Urinary bladder (tissue), 3 donors: ENCODE measurements at regions not wholly inside any gene's neighbourhood (a gene's known extent, or its start where the extent isn't known, plus 50 kb on each side); places are given as distances from the start of the nearest gene placed in this dataset.

Experiments
- DNase-seq: peaks from one replicate; pipeline ENCODE4 v3.0.0-alpha.2; 2015; ENCODE audit errors: extremely low spot score
- H3K27ac ChIP-seq: one replicate; pipeline ENCODE4 v1.5.1; 2013; ENCODE audit warnings: low read depth, mild to moderate bottlenecking, moderate library complexity
- H3K36me3 ChIP-seq: one replicate; pipeline ENCODE4 v1.6.1; 2013; ENCODE audit warnings: mild to moderate bottlenecking, moderate library complexity; ENCODE audit not compliant: insufficient read depth
- H3K4me1 ChIP-seq: one replicate; pipeline ENCODE4 v1.6.1; 2013; ENCODE audit warnings: mild to moderate bottlenecking, moderate library complexity; ENCODE audit not compliant: insufficient read depth
- H3K4me3 ChIP-seq: one replicate; pipeline ENCODE4 v1.5.1; 2013; ENCODE audit warnings: low read depth, low read length
- WGBS: extraction: QIAGEN DNeasy Blood & Tissue Kit; methylation state at CpG from one replicate; pipeline ENCODE4 v1.1.7; 2013; 5-methylcytosine and 5-hydroxymethylcytosine counted together
- donor health status: healthy with polysubstance abuse.
- donor health status: healthy.

GRCh38 chr9:120182011-120182410 lies 398.0 kb downstream of the CDK5RAP2 start:
- no peak overlapping the region for H3K4me3 ChIP-seq
- no peak overlapping the region for H3K27ac ChIP-seq
- WGBS = 62% methylated on average over 1 of the region's 1 CpG
- H3K36me3 ChIP-seq = no peaks in the 10 kb centered on the region
- H3K4me1 ChIP-seq = no peaks in the 10 kb centered on the region
- DNase-seq = no peak

- H3K36me3 ChIP-seq = no peaks in the 10 kb centered on the region
- DNase-seq = no peak
- WGBS = 76% methylated on average over 1 of the region's 1 CpG
- H3K4me3 ChIP-seq = no peak overlapping the region
- H3K4me1 ChIP-seq = no peaks in the 10 kb centered on the region
- no peak overlapping the region for H3K27ac ChIP-seq
These were observed 402.8 kb downstream of the CDK5RAP2 start for GRCh38 chr9:120177121-120177520.

- Histone ChIP-seq H3K27ac (no peak overlapping the region), H3K36me3 (no peaks in the 10 kb centered on the region), H3K4me3 (no peak overlapping the region), H3K4me1 (no peaks in the 10 kb centered on the region)
- DNase-seq = no peak
- 72% methylated on average over 2 of the region's 2 CpGs for WGBS
These were observed 404.9 kb downstream of the CDK5RAP2 start for GRCh38 chr9:120175031-120175430.

- no peak for DNase-seq
- WGBS = 72% methylated on average over 7 of the region's 7 CpGs
- H3K4me1 ChIP-seq = no peaks in the 10 kb centered on the region
These were observed 418.2 kb downstream of the CDK5RAP2 start for GRCh38 chr9:120161776-120162175.

GRCh38 chr9:120158221-120158620 lies 421.7 kb downstream of the CDK5RAP2 start:
- no peak for DNase-seq
- Histone ChIP-seq H3K36me3 (no peaks in the 10 kb centered on the region), H3K4me1 (no peaks in the 10 kb centered on the region), H3K4me3 (no peak overlapping the region), H3K27ac (no peak overlapping the region)
- WGBS = 77% methylated on average over 1 of the region's 1 CpG

More at GRCh38 chr9:120161776-120162175, 418.2 kb downstream of the CDK5RAP2 start:
- H3K36me3 ChIP-seq = no peaks in the 10 kb centered on the region
- H3K27ac ChIP-seq = no peak overlapping the region
- no peak overlapping the region for H3K4me3 ChIP-seq

DNA sequence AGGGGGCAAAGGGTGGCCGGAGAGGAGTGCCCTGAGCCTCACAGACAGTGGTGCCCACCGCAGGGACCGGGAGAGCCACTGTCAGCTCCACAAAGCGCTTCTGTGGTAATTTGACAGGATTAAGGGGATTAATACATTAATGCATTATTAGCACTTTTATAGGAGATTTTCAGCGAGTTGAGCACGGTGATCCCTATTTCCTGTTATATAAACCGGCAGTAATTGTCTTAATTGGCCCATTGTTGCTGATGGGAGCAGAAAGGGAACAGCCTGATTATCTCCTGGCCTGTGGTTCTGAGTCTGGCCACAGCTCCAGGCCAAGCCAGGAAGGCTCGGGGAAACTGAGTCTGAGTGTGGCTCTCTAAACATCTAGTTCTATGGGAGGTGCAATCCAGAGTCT lies 423.6 kb downstream of the CDK5RAP2 start:
- no peak overlapping the region for H3K4me3 ChIP-seq
- DNase-seq = no peak
- no peaks in the 10 kb centered on the region for H3K36me3 ChIP-seq
- WGBS = 53% methylated on average over 8 of the region's 8 CpGs
- H3K27ac ChIP-seq = no peak overlapping the region
- no peaks in the 10 kb centered on the region for H3K4me1 ChIP-seq

DNA sequence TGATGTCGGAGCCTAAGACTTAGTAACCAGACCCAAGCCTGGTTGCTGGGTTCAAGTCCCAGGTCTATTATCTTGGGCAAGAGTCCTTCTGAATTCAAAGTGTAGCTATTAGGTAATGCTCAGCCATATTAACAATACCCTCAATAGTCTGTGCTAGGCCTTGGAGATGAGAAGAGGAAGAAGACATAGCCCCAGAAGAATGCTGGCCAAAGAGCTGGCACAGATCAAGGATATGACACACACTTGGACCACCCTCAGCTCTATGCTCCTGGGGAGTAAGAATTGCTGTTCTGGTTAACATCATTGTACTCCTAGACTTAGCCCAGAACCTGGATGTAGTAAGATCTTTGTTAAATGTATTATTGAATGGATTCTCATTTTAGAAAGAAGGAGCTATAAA lies 426.7 kb downstream of the CDK5RAP2 start:
- Histone ChIP-seq H3K4me1 (no peaks in the 10 kb centered on the region), H3K4me3 (no peak overlapping the region), H3K27ac (no peak overlapping the region), H3K36me3 (no peaks in the 10 kb centered on the region)
- DNase-seq = no peak
- WGBS = 96% methylated on average over 1 of the region's 1 CpG

- no peak overlapping the region for H3K27ac ChIP-seq
- H3K4me3 ChIP-seq = no peak overlapping the region
- WGBS = 37% methylated on average over 4 of the region's 4 CpGs
- H3K4me1 ChIP-seq = no peaks in the 10 kb centered on the region
- peak; percentile 49 for DNase-seq
- no peaks in the 10 kb centered on the region for H3K36me3 ChIP-seq
These were observed 427.7 kb downstream of the CDK5RAP2 start for GRCh38 chr9:120152295-120152694.

DNA sequence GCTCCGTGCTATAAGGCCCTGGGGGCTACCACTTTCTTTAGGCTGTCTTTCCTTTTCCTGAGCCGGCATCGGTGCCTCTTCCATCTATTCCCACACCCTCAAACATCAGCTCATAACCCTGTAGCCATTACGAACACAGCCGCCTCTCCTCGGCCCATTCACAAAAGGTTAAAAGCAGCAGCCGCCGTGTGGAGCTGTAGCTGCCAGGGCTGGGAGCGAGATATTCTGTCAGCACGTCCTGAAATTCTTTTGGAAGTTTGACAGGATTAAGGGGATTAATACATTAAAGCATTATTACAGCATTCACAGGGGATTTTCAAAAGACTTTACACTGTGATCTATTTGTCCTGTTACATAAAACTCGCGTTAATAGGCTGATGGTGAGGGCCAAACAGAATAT lies 428.2 kb downstream of the CDK5RAP2 start:
- Histone ChIP-seq H3K4me1 (no peaks in the 10 kb centered on the region), H3K36me3 (no peaks in the 10 kb centered on the region), H3K4me3 (no peak overlapping the region), H3K27ac (no peak overlapping the region)
- DNase-seq = no peak
- 42% methylated on average over 12 of the region's 12 CpGs for WGBS

DNA sequence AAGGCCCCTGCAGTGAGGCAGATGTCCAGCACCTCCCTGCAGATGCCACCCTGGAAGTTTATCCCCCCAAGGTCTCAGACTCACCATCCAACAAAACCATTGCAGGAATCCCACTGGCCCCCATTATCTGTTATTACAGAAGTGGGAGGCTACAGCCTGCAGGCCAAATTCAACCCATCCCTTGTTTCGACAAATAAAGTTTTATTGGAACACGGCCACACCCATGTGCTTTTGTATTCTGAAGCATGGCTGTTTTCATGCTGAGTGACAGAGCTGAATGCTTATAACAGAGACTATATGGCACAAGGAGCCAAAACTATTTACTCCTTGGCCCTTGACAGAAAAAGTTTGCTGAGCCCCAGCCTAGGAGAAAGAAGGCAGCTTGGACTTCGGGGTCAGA lies 428.8 kb downstream of the CDK5RAP2 start:
- H3K36me3 ChIP-seq = no peaks in the 10 kb centered on the region
- no peak for DNase-seq
- no peaks in the 10 kb centered on the region for H3K4me1 ChIP-seq
- H3K4me3 ChIP-seq = no peak overlapping the region
- H3K27ac ChIP-seq = no peak overlapping the region
- 87% methylated on average over 3 of the region's 3 CpGs for WGBS

GRCh38 chr9:120138955-120139354 lies 441.0 kb downstream of the CDK5RAP2 start:
- no peak for DNase-seq
- 83% methylated on average over 1 of the region's 1 CpG for WGBS
- H3K36me3 ChIP-seq = no peaks in the 10 kb centered on the region
- no peak overlapping the region for H3K4me3 ChIP-seq
- no peak overlapping the region for H3K27ac ChIP-seq
- H3K4me1 ChIP-seq = no peaks in the 10 kb centered on the region

DNA sequence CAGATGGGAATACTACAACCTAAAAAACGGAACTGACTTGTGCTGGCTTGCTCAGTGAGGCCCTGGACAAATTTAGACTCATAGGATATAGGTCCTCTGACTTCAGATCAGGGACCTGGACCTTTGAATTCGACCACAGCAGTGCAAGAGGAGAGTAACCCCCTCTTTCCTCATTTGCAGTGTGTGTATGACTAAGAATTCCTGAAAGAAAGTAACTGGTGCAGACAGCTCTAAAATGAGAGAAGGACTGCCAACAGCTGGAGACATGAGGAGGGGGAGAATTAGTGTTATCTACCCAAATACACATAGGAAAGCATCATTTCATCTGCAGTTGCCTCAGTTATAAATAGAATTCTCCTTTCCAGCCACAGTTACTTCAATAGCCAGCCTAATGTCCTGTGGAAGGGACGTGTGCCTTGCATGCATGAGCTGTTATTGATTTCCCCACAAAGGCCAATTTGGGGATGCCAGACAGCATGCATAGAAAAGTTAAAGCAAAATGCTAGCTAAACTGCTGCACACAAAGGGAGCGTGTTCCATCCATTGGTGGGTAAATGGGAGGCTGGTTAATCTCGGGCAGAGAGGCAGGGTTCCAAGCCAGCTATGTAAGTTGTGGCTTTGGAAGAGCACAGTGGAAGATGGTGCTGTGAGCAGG lies 442.7 kb downstream of the CDK5RAP2 start:
- H3K4me1 ChIP-seq = no peaks in the 10 kb centered on the region
- H3K4me3 ChIP-seq = no peak overlapping the region
- WGBS = 39% methylated on average over 5 of the region's 5 CpGs
- no peak for DNase-seq
- no peak overlapping the region for H3K27ac ChIP-seq
- H3K36me3 ChIP-seq = no peaks in the 10 kb centered on the region

GRCh38 chr9:120136696-120137095 lies 443.3 kb downstream of the CDK5RAP2 start:
- Histone ChIP-seq H3K4me1 (no peaks in the 10 kb centered on the region), H3K27ac (no peak overlapping the region), H3K4me3 (no peak overlapping the region), H3K36me3 (no peaks in the 10 kb centered on the region)
- 63% methylated on average over 1 of the region's 1 CpG for WGBS
- DNase-seq = no peak

DNA sequence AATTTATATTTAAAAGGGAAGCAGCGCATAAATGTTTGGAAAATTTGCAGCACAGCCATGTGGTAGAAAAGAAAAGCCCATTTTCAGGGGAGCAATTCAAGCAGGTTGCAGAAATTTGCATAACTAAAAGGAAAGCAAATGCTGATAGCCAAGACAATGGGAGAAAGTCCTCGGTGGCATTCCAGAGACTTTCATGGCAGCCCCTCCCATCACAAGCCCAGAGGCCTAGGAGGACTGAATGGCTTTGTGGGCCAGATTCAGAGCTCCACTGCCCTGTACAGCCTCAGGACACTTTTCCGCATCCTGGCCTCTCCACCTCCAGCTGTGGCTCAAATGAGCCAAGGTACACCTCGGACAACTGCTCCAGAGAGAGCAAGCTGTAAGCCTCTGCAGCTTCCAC lies 462.9 kb downstream of the CDK5RAP2 start:
- H3K4me1 ChIP-seq = no peaks in the 10 kb centered on the region
- H3K27ac ChIP-seq = no peak overlapping the region
- H3K36me3 ChIP-seq = no peaks in the 10 kb centered on the region
- no peak overlapping the region for H3K4me3 ChIP-seq
- WGBS = 88% methylated on average over 4 of the region's 4 CpGs
- DNase-seq = no peak

DNA sequence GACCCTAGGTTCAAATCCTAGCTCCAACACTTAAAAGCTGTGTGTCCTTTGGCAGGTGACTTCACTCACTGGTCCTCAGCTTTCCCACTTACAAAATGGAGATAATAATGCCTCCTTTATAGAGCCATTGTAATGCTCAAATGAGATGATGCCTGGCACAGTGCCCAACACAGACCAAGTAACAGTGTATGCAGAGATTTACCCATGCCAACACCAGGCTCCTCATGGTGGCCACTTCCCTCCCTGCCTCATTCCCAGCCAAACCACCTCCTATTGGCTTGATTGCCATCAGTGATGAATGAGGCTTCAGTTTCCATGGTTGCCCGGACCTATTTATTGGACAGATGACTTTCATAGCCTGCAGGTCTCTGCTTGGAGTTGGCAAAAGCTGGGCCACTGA lies 469.4 kb downstream of the CDK5RAP2 start:
- Histone ChIP-seq H3K27ac (no peak overlapping the region), H3K4me1 (no peaks in the 10 kb centered on the region), H3K4me3 (no peak overlapping the region), H3K36me3 (no peaks in the 10 kb centered on the region)
- WGBS = 73% methylated on average over 1 of the region's 1 CpG
- no peak for DNase-seq
